Ascending aorta (tissue), 2 donors: ENCODE measurements at regions not wholly inside any gene's neighbourhood (a gene's known extent, or its start where the extent isn't known, plus 50 kb on each side); places are given as distances from the start of the nearest gene placed in this dataset.

Experiments
- DNase-seq, 2 donors: peaks; one replicate each; pipeline ENCODE4 v3.0.0-alpha.2; 2019; ENCODE audit warnings: low spot score in 2 of 2
- H3K27ac ChIP-seq, 2 donors: fragments of 200-600 bp; sonication (generic); one replicate each; pipeline ENCODE4 v1.5.1; 2016 to 2017; ENCODE audit warnings: mild to moderate bottlenecking in 1 of 2
- H3K27me3 ChIP-seq: fragments of 200-600 bp; sonication (generic); one replicate; pipeline ENCODE4 v1.5.1; 2017
- H3K36me3 ChIP-seq, 2 donors: fragments of 200-600 bp; sonication (generic); one replicate each; pipeline ENCODE4 v1.5.1; 2016
- H3K4me1 ChIP-seq, 2 donors: fragments of 200-600 bp; sonication (generic); one replicate each; pipeline ENCODE4 v1.5.1; 2016 to 2017; ENCODE audit warnings: mild to moderate bottlenecking in 1 of 2
- H3K4me3 ChIP-seq, 2 donors: fragments of 200-600 bp; sonication (generic); one replicate each; pipeline ENCODE4 v1.5.1; 2016 to 2017; ENCODE audit warnings: mild to moderate bottlenecking in 1 of 2
- H3K9me3 ChIP-seq, 2 donors: fragments of 200-600 bp; sonication (generic); one replicate each; pipeline ENCODE4 v1.5.1; 2016
- intact Hi-C: fragments of 100-400 bp; cut with DNase I; formaldehyde crosslinking; loops from one replicate; pipeline ENCODE4 v1.15.1; 2023
- TF ChIP-seq, protein P1 (sequence below), 3 experiments: fragments of 200-600 bp in 2 of 3; fragments of 450-650 bp in 1 of 3; sonication (generic) in 2 of 3; IDR thresholded peaks; one replicate each; pipeline ENCODE4 v1.5.1; 2016 to 2019; ENCODE audit warnings: antibody characterized with exemption in 3 of 3, mild to moderate bottlenecking in 1 of 3, moderate library complexity in 1 of 3

DNA sequence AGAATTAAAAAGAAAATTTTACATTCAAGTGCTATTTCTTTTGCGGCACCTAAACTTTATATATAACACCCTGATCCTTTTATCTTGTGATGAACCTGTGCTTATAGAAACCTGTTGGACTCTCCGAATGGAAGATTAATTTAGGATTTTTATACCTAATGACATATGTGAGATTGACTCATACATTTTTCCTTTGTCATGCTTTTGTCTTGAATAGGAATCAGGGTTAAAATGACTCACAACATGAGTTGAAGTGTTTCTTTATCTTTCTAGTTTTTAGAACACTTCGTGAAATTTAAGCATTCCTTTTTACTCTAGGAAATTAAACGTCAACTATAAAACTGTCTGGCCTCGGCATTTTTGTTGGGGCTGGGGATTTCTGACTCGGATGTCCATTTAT, 378.9 kb downstream of the PCDH20 start:
- Histone ChIP-seq H3K27me3 (no peaks in the 10 kb centered on the region), H3K9me3 (no peaks in the 10 kb centered on the region), H3K27ac (no peak overlapping the region), H3K4me1 (no peaks in the 10 kb centered on the region), H3K36me3 (no peaks in the 10 kb centered on the region), H3K4me3 (no peak overlapping the region)
- TF ChIP-seq, protein P1, sequence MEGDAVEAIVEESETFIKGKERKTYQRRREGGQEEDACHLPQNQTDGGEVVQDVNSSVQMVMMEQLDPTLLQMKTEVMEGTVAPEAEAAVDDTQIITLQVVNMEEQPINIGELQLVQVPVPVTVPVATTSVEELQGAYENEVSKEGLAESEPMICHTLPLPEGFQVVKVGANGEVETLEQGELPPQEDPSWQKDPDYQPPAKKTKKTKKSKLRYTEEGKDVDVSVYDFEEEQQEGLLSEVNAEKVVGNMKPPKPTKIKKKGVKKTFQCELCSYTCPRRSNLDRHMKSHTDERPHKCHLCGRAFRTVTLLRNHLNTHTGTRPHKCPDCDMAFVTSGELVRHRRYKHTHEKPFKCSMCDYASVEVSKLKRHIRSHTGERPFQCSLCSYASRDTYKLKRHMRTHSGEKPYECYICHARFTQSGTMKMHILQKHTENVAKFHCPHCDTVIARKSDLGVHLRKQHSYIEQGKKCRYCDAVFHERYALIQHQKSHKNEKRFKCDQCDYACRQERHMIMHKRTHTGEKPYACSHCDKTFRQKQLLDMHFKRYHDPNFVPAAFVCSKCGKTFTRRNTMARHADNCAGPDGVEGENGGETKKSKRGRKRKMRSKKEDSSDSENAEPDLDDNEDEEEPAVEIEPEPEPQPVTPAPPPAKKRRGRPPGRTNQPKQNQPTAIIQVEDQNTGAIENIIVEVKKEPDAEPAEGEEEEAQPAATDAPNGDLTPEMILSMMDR (IDR thresholded peaks at IDR 0.05): no peak
- DNase-seq: no peak
- intact Hi-C loops: no loop called here

DNA sequence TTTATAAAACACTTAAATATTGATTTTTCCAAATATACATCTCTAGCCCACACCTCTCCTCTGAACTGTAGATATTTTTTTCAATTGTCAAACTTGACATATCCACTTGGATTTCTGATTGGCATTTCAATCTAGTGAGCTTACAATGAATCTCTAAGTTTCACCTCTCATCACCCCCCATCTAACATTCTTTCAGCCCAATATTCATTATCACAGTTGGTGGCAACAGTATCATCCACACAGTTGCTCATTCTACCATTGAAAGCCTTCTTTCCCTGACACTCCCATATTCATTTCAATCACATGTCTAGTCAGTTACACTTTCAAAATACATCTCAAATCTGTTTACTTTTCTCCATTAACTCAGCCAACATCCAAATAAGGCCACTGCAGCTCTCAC, 385.2 kb downstream of the PCDH20 start:
- TF ChIP-seq, protein P1 (IDR thresholded peaks at IDR 0.05): no peak
- no peaks in the 10 kb centered on the region for H3K9me3 ChIP-seq
- intact Hi-C loops: no loop called here
- H3K4me3 ChIP-seq: no peak overlapping the region
- H3K27me3 ChIP-seq: no peaks in the 10 kb centered on the region
- no peak overlapping the region for H3K27ac ChIP-seq
- DNase-seq: no peak
- H3K36me3 ChIP-seq: no peaks in the 10 kb centered on the region
- no peaks in the 10 kb centered on the region for H3K4me1 ChIP-seq

DNA sequence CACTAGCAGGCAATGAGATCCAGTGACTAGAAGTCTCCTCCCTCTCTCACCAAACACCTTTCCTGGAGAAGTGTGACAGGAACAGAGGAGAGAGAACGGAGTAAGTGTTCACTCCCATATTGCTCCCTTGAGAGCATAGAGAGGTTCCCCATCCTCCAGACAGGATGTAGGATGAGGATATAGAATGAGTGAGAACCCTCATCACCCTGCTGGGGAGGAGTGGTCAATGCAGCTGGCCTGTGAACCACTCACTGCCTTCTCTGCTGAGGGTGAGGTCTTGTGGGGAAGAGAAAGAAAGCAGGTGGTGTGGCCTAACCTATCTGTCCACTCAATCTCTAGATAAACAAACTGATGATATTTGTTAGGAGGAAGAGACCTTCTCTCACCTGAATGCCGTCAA, 386.6 kb downstream of the PCDH20 start:
- DNase-seq: no peak
- Histone ChIP-seq H3K4me3 (no peak overlapping the region), H3K36me3 (no peaks in the 10 kb centered on the region), H3K9me3 (no peaks in the 10 kb centered on the region), H3K4me1 (no peaks in the 10 kb centered on the region), H3K27ac (no peak overlapping the region), H3K27me3 (no peaks in the 10 kb centered on the region)
- TF ChIP-seq, protein P1 (IDR thresholded peaks at IDR 0.05): no peak
- intact Hi-C loops: no loop called here

DNA sequence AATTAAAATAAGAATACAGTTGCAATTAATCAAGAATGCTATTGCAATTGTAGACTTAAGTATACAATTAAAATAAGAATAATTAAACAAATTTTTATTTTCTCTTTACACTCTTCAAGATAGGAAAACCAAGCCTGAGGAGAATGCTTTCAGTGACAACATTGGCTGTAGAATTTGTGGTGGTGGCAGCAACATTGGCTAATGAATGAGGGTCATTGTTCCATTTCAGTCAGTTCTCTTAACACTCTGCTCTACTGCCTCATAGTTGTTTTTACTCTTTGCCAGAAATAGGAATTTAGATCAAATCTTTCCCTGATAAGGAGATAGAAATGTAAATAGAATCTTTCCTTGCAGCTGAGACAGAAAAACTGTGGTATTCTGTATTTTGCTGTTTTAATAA, 391.6 kb downstream of the PCDH20 start:
- intact Hi-C loops: no loop called here
- no peaks in the 10 kb centered on the region for H3K4me1 ChIP-seq
- no peak for DNase-seq
- no peak overlapping the region for H3K27ac ChIP-seq
- no peaks in the 10 kb centered on the region for H3K36me3 ChIP-seq
- no peak overlapping the region for H3K4me3 ChIP-seq
- no peaks in the 10 kb centered on the region for H3K27me3 ChIP-seq
- H3K9me3 ChIP-seq: no peaks in the 10 kb centered on the region
- TF ChIP-seq, protein P1 (IDR thresholded peaks at IDR 0.05): no peak

DNA sequence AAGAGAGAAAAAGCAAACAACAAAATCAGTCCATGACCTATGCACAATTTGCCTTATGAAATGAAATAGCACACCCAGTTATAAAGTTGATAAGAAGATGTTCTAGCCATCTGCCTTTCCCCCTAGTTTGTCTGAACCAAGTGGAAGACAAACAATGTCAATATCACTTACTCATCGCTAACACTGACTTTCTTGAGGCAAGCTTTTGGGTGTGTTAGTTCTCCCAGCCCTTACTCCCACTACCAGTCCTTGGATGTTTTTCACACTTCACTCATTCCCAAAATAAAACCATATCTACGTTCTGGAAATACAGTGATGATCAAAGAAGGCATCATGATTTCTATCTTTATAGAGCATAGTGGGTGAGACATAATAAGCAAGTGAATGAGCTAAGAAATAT, 393.8 kb downstream of the PCDH20 start:
- no peak overlapping the region for H3K4me3 ChIP-seq
- no peaks in the 10 kb centered on the region for H3K4me1 ChIP-seq
- TF ChIP-seq, protein P1 (IDR thresholded peaks at IDR 0.05): no peak
- no peak for DNase-seq
- H3K27ac ChIP-seq: no peak overlapping the region
- H3K9me3 ChIP-seq: no peaks in the 10 kb centered on the region
- H3K27me3 ChIP-seq: no peaks in the 10 kb centered on the region
- intact Hi-C loops: no loop called here
- no peaks in the 10 kb centered on the region for H3K36me3 ChIP-seq

DNA sequence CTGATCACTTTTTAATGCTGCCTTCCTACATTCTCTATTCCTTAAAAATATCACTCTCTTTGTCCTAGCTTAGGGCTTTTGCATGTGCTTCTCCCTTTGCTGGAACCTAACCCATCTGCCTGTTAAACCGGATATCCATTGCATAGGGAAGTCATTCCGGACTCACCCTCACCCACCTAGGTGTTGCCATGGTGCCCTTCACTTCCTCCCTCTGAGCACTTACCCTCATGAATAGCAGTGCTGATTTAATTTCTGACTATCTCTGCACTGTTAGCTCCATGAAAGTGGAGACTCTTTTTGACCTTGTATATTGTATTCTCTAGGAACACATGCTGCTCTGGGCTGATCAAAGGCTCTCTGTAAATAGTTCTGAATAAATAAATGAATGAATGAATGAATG, 401.9 kb downstream of the PCDH20 start:
- Histone ChIP-seq H3K4me3 (no peak overlapping the region), H3K9me3 (no peaks in the 10 kb centered on the region), H3K36me3 (no peaks in the 10 kb centered on the region), H3K27me3 (no peaks in the 10 kb centered on the region), H3K4me1 (no peaks in the 10 kb centered on the region), H3K27ac (no peak overlapping the region)
- intact Hi-C loops: no loop called here
- no peak for DNase-seq
- TF ChIP-seq, protein P1 (IDR thresholded peaks at IDR 0.05): no peak
